ENCODE measurements at regions not wholly inside any gene's neighbourhood (a gene's known extent, or its start where the extent isn't known, plus 50 kb on each side); places are given as distances from the start of the nearest gene placed in this dataset.

DNA sequence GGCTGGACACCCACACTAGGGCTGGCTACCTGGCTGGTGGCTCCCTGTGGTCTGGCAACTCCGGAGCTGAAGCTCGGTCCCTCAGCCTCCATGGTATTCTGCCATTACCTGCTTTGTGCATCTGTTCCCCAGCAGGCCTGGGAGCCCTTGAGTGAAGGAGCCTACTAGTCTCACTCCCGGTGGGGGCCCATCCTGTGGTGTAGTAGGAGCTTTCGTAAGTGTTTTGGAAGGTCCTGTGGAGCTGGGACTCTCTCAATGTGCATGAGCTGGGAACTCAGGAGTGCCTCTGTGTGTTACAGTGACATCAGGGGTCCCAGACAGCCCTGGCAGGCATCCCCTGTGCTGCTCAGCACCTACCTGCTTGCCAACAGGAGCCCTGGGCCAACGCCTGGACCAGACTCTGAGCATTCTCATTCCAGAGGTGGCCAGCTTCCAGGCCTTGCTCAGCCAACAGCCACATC lies 267.1 kb downstream of the GADD45G start:
- 96% methylated on average over 5 of the region's 5 CpGs for WGBS (ENCODE audit: low lambda C conversion rate, missing lambda C conversion rate)
- H3K4me1 ChIP-seq (ENCODE audit: insufficient read depth): peaks cover 15% of the 10 kb centered on the region
- no peak overlapping the region for H2AFZ ChIP-seq
- no peaks in the 10 kb centered on the region for H3K27me3 ChIP-seq
- no peaks in the 10 kb centered on the region for H3K9me2 ChIP-seq (replicated peaks; ENCODE audit: insufficient read depth)
- H4K20me1 ChIP-seq (ENCODE audit: insufficient read depth, poor library complexity, severe bottlenecking): no peaks in the 10 kb centered on the region
- TF ChIP-seq EZH2 (IDR thresholded peaks at IDR 0.05; ENCODE audit: borderline replicate concordance) (no peak), EZH2phosphoT487 (IDR thresholded peaks at IDR 0.05; ENCODE audit: low read depth, severe bottlenecking, unreplicated experiment) (no peak)
- TF ChIP-seq, protein P1, sequence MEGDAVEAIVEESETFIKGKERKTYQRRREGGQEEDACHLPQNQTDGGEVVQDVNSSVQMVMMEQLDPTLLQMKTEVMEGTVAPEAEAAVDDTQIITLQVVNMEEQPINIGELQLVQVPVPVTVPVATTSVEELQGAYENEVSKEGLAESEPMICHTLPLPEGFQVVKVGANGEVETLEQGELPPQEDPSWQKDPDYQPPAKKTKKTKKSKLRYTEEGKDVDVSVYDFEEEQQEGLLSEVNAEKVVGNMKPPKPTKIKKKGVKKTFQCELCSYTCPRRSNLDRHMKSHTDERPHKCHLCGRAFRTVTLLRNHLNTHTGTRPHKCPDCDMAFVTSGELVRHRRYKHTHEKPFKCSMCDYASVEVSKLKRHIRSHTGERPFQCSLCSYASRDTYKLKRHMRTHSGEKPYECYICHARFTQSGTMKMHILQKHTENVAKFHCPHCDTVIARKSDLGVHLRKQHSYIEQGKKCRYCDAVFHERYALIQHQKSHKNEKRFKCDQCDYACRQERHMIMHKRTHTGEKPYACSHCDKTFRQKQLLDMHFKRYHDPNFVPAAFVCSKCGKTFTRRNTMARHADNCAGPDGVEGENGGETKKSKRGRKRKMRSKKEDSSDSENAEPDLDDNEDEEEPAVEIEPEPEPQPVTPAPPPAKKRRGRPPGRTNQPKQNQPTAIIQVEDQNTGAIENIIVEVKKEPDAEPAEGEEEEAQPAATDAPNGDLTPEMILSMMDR (IDR thresholded peaks at IDR 0.05; ENCODE audit: poor library complexity): no peak
- no peak overlapping the region for H3K4me3 ChIP-seq
- H3K9me3 ChIP-seq (ENCODE audit: low read depth): no peaks in the 10 kb centered on the region
- H3K79me2 ChIP-seq: no peaks in the 10 kb centered on the region
- H3K27ac ChIP-seq: no peak overlapping the region
- DNase-seq (ENCODE audit: low spot score): no peak
- H3K4me2 ChIP-seq: no peak overlapping the region
- no peaks in the 10 kb centered on the region for H3K36me3 ChIP-seq (replicated peaks; ENCODE audit: insufficient read depth, low read depth)

- no peak overlapping the region for H3K4me2 ChIP-seq
- 89% methylated on average over 9 of the region's 9 CpGs for WGBS (ENCODE audit: low lambda C conversion rate, missing lambda C conversion rate)
- TF ChIP-seq, protein P1 (IDR thresholded peaks at IDR 0.05; ENCODE audit: poor library complexity): no peak
- no peak for TF ChIP-seq EZH2phosphoT487 (IDR thresholded peaks at IDR 0.05; ENCODE audit: low read depth, severe bottlenecking, unreplicated experiment)
- TF ChIP-seq EZH2 (IDR thresholded peaks at IDR 0.05; ENCODE audit: borderline replicate concordance): no peak
- no peaks in the 10 kb centered on the region for H3K9me2 ChIP-seq (replicated peaks; ENCODE audit: insufficient read depth)
- H4K20me1 ChIP-seq (ENCODE audit: insufficient read depth, poor library complexity, severe bottlenecking): no peaks in the 10 kb centered on the region
- no peak overlapping the region for H3K4me3 ChIP-seq
- H3K36me3 ChIP-seq (replicated peaks; ENCODE audit: insufficient read depth, low read depth): no peaks in the 10 kb centered on the region
- H3K27ac ChIP-seq: no peak overlapping the region
- no peak overlapping the region for H2AFZ ChIP-seq
- H3K9me3 ChIP-seq (ENCODE audit: low read depth): no peaks in the 10 kb centered on the region
- no peak for DNase-seq (ENCODE audit: low spot score)
- H3K27me3 ChIP-seq: no peaks in the 10 kb centered on the region
- H3K79me2 ChIP-seq: no peaks in the 10 kb centered on the region
- peaks cover 15% of the 10 kb centered on the region for H3K4me1 ChIP-seq (ENCODE audit: insufficient read depth)
These were observed 267.7 kb downstream of the GADD45G start for GRCh38 chr9:89872426-89872912.

GRCh38 chr9:89872913-89873707 lies 268.3 kb downstream of the GADD45G start:
- Histone ChIP-seq H3K4me2 (no peak overlapping the region), H4K20me1 (ENCODE audit: insufficient read depth, poor library complexity, severe bottlenecking) (no peaks in the 10 kb centered on the region), H2AFZ (no peak overlapping the region), H3K4me1 (ENCODE audit: insufficient read depth) (peaks cover 15% of the 10 kb centered on the region), H3K79me2 (no peaks in the 10 kb centered on the region), H3K9me2 (replicated peaks; ENCODE audit: insufficient read depth) (no peaks in the 10 kb centered on the region), H3K27me3 (no peaks in the 10 kb centered on the region), H3K27ac (no peak overlapping the region), H3K36me3 (replicated peaks; ENCODE audit: insufficient read depth, low read depth) (no peaks in the 10 kb centered on the region), H3K4me3 (no peak overlapping the region), H3K9me3 (ENCODE audit: low read depth) (no peaks in the 10 kb centered on the region)
- DNase-seq (ENCODE audit: low spot score): no peak
- TF ChIP-seq, protein P1 (IDR thresholded peaks at IDR 0.05; ENCODE audit: poor library complexity): no peak
- TF ChIP-seq EZH2phosphoT487 (IDR thresholded peaks at IDR 0.05; ENCODE audit: low read depth, severe bottlenecking, unreplicated experiment) (no peak), EZH2 (IDR thresholded peaks at IDR 0.05; ENCODE audit: borderline replicate concordance) (no peak)
- 89% methylated on average over 11 of the region's 11 CpGs for WGBS (ENCODE audit: low lambda C conversion rate, missing lambda C conversion rate)

Data from hepatocyte (in vitro differentiated cells).